Stimulated activated CD4-positive, alpha-beta T cell treated with anti-CD3 and anti-CD28 coated beads, Interleukin-1b, Interleukin-23, amount 100 ng/mL, for 24 hours (primary cell): ENCODE measurements at regions not wholly inside any gene's neighbourhood (a gene's known extent, or its start where the extent isn't known, plus 50 kb on each side); places are given as distances from the start of the nearest gene placed in this dataset.

Source experiments
- DNase-seq, 4 experiments: peaks; one replicate each; pipeline ENCODE4 v3.0.0-alpha.2; 2020; ENCODE audit warnings: low read depth in 4 of 4, low spot score in 1 of 4

DNA sequence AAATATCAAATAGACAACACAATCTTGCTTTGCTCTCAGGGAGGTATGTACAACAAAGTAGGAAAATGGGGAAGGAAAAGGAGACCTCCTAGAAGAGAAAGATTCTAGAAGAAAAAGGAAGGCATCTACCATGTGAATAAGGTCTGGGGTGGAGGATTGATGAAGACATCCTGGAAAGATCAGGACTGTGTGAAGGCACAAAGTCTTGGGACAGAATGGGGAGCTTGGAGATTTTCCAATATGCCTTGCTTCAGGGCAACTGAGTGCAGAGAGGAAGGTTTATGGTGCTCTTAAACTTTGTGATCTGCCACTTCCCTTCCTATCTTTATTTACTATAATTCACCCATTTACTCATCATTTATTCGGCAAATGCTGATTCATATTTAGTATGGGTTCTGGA is 352.0 kb downstream of the PLPP3 start:
- no peak for DNase-seq

DNA sequence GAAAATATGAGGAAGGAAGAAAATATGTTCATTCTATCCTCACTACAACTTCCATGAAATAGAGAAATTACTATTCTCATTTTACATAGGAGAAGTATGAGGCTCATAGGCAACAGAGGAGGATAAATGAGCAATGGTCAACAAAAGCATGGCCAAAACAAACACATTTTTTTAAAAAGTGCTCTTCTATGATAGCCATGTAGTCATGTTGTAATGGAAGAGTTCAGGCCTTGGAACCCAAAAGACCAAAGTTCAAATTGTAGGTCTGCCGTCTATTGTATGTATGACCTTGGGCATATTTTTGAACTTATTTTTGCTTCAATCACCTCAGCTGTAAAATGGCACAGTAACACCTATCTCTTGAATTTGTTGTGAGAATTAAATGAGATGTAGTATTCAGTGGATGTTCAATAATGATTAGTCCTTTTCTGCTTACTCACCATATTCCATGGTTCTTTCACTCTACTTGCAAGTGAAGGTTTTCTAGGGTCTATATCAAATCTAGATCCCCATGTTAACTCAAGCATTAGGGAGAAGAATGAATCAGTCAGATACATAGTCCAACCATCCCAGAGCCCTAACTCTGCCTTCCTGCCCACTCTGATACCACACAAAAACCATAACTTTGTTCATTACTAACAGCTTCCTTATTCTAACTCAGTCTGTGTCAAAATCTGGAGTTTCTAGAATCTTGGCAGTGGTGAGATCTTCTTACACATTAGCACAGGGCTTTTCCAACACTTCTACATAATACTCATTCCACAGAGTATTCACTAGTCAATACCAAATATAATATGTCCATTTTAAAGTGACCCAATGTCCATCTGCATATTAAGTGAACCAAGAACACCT is 353.2 kb downstream of the PLPP3 start:
- DNase-seq, result no peak

DNA sequence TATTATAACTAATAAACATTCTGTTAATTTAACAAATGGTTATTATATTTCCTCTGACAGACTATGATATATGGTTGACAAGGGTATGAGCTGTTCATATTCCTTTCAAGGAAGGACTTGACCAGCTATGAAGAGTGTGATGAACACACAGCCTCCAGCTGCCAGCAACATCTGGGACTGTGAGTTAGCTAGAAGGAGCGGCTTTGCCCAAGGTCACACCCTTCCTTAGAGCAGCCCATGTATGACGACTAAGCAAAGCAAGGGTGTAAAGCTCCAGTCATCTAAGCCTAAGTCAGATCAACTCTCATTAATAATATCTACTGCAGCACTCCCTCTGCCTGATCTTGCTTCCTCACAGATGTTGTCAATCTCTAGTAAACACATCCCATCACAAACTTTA is 355.4 kb downstream of the PLPP3 start:
- DNase-seq, result no peak

DNA sequence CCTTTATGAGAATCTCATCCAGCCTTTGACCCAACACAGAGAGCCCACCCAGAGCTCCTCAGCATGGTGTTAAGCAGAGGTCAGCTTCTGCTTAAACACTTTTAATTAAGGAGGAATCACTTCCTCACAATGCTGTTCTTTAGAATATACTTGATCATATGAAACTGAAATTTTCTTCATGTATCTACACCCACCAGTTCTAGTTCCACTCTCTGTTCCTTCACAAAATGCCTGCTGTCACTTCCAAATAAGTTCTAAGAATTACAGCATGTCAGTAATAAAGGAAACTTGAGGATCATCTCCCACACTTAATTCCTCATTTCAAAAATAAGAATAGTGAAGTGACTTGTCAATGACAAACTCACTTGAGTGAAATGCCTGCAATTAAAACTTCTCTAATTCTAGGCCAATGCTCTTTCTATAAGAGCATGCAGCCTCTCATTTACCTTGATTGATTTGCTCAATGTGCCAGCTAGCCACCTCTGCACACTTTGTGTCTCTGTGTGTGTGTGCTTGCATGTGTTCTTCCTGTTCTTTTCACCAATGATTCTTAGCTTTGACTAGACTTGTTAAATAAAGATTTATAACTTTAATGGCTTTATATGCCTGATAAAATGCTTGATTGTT is 356.3 kb downstream of the PLPP3 start:
- DNase-seq, result no peak

DNA sequence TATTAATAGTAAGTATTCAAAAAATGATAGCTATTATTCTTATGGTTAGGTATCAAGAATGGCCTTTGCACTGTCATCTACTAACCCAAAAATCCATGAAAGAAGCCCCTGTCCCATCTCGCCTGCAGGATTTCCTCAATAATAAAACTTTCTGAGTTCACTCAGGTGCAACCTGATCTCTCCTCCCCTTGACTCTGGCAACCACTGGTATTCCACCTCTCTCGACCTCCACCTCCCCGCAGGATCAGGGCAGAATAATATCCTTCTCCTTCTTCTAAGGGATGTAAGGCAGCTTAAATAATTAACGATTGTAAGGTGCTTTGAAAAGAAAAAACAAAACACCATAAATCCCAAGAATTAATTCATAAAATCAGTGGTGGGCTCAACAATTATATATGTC is 359.3 kb downstream of the PLPP3 start:
- DNase-seq, result no peak

DNA sequence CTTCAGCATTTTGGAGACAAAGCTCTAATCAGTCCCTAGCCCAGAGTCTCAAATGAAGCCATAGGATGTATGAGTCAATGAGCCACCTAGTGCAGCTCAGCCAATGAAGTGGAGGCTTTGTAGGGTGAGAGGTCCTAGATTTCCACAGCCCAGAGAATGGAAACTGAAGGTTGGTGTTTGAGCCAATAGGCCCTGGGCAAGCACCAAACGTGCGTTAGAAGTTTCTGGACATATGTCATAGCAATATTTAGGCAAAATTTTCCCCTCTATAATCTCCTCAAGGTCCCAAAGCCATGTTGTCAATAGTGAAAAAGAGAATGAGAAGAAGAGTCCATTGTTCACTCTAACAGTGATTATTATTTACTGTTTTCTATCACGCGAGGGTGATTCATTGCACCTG is 361.3 kb downstream of the PLPP3 start:
- DNase-seq, result no peak

DNA sequence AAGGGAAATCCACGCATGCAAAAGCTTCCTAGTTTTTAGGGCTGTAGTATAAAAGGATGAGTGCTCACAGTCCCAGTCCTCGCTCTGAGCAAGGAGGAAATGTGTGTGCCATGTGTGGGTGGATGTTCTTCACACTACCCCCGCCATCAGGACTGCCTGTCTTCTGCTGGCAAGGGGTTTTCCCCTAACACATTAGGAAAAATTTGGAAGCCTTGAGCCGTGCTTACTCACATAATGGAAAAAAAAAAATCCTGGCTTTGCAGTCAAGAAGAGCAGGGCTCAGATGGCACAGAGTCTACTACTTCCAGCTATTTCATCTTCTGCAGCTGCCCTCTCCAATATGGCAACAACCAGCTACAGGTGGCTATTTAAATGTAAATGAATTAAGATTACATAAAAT is 363.1 kb downstream of the PLPP3 start:
- no peak for DNase-seq

DNA sequence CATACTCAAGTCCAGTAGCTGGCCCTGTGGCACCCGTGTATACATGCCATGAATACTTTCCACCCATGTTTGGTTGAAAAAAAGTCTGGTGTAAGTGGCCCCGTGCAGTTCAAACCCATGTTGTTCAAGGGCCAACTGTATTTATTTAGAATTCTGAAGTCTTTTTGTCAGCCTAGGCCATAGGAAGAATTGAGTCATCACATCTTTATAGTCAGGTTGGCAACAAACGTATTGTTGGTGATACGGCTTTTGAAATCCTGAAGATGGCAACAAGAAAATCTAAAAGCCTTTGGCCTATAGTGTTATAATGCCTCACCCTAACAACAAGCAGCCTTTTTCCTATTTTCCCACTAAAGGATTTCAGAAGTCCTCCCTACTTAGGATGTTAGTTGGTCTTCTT is 363.6 kb downstream of the PLPP3 start:
- DNase-seq, result no peak

DNA sequence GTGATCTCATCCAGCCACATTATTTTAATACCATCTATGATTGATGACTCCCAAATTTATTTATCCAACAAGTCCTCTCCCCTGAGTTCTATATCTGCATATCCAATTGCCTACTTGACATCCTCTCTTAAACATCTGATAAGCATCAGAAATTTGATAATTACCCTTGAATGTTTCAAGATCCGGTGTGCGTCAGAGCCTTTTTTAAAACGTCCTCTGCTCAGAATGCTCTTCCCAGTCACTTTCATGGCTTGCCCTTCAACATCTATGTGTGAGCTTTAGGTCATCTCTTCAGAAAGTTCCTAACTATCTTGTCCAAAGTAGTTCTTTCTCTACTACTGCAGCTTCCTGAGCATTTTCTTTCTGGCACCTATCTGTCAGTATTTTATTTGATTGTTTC is 364.3 kb downstream of the PLPP3 start:
- DNase-seq, result no peak

DNA sequence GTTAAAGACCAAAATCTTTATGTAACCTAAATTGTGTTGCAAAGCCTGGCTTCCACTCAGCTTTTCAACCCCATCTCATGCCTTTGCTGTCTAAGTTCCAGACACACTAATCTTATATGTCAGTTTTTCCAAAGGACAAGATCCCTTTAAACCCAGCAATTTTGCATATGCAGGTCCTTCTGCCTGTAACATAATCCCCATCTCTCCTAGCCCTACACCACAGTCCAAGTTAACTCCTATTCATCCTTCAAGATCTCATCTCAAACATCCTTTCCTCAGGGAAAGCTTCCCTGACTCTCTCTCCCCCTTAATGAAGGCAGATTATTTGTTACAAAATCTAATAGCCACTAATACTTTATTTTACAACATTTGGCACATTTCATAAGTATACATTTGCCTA is 366.3 kb downstream of the PLPP3 start:
- no peak for DNase-seq

DNA sequence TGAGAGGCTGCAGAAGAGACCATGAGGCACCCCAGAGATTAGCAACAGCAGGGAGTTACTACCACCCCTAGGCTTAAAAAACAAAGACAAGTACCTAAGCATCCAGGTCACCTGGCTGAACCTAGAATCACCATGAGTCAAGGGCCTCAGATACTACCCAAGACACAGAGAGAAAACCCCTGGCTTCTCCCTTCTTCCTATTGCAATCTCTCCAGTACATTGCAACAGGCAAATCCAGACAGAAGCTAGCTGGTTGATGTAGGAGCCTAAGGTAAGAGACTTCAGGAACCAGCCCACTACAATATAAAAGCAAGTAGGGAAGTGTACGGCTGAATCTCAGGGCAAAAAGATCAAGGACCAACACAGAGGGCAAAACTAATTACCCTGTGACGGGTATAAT is 367.2 kb downstream of the PLPP3 start:
- DNase-seq, result no peak

DNA sequence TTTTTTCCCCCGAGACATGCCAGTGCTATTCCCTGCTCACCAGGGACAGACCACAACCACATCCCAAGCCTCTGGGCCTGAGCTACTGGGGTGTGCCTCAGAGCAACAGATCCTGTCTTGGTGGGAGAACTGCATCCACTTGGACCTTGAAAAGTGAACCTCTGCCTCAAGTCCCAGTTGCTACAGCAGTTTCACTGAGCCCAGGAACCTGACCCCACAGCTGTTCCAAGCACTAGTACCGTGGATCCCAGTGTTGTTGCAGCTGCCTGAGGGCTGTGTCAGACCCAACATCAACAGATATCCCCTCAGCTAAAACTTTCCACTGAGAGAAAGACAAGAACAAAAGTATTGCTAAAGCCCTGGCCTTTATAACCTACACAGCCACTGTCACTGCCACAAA is 373.0 kb downstream of the PLPP3 start:
- DNase-seq, result no peak

DNA sequence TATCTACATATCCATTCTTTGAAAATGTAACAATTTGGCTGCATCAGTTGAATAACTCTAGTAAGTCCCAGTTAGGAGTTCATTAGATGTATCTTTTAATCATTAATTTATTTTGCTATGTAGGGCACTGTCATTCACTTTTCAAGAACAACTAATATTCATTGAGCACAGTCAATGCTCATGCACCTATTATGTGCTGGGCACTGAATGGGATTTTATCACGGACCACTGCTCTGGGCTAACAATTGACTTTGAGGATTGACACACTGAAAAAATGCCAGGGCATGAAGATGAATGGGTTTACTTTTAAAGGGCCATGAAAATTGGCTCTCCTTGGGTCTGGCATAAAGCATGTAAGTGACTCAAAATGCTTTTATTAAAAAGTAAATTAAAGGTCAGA is 375.2 kb downstream of the PLPP3 start:
- no peak for DNase-seq

DNA sequence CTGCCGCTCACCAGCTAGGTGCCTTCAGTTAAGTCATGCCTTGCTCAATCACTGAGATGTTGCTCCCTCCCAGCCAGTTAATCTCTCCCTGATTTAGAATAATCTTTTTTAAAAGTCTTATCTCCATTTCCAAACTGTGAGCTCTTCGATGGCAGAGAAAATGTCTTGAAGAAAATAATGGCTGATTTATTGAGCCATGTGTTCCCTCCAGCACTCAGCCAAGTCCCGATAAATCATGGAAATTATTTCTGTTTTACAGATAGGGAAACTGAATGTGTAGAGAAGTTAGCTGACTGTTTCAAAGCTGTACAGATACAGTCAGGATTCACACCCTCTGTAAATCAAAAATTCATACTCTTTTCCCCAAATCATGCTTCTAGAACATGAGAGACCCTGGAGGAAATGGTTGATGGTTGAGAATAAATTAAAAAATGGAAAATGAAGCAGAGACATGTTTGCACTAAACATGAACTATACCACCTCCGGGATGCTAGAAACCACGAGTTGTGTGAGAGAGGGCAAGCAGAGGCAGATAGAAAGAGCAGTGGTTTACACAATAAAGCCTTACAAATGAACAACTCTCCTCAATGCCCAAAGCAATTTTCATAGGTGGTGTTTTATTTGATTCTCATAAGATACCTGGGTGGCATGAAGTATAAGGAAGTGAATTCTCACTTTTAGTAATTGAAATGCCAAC is 376.4 kb downstream of the PLPP3 start:
- no peak for DNase-seq

DNA sequence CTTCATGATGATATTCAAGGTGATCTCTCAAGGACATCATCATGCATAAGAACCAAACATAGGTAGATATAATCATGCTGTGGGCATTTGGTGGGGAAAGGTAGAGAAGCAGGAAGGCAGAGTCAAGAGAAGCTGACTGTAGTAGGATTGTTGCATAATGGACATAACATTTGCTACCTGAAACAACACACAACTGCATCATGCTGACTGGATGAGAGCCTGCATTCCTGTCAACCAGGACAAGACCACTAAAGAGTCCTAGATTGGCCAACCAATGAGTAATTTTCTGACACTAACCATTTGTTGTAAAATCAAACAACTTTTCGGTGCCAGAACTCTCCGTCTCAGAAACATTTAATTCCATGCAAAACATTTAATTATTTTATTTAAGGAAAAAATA is 377.2 kb downstream of the PLPP3 start:
- DNase-seq, result no peak

DNA sequence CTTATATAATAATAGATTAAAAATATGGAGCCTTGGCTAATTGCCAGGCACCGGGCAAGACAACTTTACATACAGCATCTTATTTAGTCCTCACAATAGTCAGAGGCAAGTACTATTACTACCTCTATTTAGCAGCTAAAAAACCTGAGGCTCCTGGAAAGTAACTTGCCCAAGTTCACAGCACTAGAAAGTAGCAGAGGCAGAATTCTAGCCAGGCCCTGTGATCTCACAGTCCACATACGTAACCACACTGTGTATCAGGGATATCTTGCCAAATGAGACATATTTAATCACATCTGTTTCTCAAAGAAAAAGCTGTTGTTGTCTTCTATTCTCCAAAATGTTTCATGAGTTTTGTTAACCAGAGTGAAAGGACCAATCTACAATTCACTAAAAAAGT is 378.5 kb downstream of the PLPP3 start:
- no peak for DNase-seq

DNA sequence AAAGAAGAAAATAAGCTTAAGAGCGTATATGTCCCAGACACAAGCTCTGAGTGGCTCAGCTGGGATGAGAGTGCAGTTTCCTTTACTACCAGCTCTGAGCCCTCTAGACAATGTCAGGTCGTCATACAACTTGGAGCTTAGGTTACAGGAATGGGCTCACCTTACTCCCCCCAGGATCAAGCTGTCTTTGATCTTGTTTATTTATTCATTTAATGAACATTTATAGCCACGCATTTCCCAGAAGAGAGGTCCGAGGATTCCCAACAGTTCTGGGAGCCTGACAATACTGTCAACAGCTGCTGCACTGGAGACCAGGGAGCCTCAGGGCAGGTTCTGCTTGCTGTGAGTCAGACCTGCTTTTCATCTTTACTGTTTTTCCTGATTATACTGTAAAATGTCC is 378.9 kb downstream of the PLPP3 start:
- no peak for DNase-seq

DNA sequence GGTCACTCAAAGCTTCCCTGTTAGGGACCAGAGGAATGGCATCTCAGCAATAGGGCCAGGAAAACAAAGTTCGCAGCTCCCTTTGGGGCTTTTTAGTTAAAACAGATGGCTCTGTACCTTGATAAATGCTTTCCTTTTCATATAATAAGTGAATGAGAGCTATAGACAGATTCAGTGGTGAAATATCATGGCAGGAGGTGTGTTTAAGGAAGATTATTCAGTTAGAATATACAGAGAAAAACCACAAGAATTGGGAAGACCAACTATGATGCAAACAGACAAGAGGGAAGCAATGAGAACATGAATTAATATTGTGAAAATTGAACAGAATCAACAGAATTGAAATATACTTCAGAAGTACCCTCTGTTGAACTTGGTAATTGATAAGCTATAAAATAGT is 379.4 kb downstream of the PLPP3 start:
- no peak for DNase-seq

DNA sequence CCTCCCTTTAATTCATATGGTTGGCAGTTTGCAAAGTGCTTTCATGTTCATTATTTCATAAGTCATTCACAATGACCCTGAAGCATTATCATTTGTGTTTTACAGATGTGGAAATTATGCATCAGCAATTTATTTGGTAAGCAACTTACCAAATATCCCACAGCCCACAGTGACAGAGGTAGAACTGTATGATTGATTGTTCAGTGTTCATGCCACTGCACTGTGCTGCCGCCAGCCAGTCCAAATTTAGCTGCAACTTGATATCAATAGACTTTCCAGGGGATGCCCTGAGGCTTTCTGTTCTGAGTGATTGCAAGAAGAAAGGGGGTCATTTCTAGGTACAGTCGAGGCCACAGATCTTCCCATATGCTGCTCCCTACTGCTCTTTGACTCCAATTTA is 380.3 kb downstream of the PLPP3 start:
- DNase-seq, result no peak

DNA sequence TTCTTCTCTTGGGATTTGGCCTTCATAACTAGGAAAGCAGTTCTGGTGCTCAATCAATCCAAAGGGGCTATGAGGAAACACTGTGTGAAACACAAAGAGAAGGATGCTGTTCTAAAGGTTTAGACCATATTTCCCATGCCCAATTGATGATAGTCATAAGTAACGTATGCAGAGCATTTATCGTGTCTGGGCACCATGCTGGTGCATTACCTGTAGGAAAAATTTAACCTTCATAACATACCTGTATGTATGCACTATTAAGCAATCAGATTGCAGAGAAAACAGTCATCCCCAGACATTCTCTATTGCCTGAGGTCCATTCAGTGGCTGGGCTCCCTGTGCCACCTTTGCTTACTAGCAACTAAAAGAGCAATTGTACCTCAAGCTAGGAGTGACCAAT is 381.4 kb downstream of the PLPP3 start:
- no peak for DNase-seq

DNA sequence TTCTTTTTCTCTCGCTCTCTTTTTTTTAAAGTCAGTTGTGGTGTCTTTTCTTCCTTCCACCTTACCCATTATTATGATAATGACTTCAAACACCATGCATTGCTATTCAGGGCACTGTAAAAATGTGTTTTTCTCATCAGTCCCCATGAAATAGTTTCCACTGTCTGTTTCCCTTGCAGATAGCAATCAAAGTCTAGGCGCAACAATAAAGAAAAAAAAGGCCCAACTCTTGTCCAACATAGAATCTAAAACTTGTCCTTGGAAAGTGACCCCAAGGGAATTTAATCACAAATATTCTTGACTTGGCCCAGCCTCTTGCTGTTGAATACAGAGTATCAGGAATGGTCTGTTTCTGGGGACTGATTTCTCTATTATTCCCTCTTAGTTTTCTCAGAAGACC is 382.5 kb downstream of the PLPP3 start:
- no peak for DNase-seq

DNA sequence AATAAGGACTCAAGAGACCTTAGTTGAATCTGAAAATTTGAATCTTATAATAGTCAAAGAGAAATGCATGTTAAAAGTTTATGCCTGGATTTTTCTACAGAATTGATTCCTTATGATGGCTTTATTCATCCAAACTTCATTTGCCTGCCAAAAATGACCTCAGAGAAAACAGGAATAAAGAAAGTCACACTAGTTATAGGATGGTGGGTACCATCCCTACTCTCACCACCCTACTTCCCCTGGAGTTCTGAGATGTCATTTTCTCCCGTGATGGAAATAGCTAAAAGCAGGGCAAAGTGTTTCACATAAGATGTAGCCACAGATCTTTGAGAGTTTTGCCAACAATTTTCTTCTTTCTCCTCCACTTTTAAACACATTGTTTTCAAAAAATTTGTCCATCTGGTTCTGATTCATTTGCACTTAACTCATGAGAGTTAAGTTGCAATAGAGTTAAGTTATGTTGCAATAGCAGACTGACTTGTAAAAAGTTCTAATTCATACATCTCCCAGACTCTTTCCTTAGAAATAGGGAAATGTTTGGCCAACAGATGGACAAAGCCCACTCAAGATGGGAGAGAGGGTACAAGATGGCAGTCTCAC is 384.6 kb downstream of the PLPP3 start:
- DNase-seq, result no peak
